Epidermal melanocyte (primary cell): ENCODE measurements at regions not wholly inside any gene's neighbourhood (a gene's known extent, or its start where the extent isn't known, plus 50 kb on each side); places are given as distances from the start of the nearest gene placed in this dataset.

Experiments used
- DNase-seq: peaks from one replicate; pipeline ENCODE4 v3.0.0; 2011; ENCODE audit warnings: low spot score; ENCODE audit not compliant: insufficient read length

DNA sequence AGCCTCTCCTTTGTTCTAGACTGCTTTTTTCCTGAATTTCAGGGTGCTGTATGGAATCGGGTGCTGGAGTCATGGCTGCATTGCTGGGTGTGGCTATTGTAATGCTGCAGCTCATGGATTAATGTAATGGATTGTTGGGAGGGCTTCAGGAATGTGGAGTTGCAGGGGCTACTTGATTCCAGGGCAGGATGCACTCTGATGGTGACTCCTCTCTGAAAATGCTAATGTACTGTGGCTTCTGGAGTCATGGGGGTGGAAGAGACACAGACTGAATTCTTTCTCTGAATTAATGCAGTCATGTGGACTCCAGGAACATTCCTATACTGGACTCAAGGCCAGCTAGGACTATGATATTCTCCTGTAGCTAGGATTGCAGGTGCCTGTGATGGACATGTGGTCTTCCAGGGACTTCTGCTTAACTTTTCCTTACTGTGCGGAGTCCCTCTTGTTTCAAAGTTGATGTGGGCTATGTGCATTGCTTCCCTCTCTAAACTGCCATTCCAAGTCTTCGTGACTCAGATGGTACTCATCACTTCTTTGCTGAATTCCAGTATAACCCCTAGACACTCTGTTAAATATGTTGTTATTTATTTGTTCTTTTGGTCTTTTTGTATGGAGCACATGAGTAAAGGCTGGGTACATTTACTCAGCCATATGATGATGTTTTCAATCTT lies 396.2 kb downstream of the KCTD16 start:
- DNase-seq, result no peak

GRCh38 chr5:144549580-144549979 lies 378.9 kb downstream of the KCTD16 start:
- no peak for DNase-seq

DNA sequence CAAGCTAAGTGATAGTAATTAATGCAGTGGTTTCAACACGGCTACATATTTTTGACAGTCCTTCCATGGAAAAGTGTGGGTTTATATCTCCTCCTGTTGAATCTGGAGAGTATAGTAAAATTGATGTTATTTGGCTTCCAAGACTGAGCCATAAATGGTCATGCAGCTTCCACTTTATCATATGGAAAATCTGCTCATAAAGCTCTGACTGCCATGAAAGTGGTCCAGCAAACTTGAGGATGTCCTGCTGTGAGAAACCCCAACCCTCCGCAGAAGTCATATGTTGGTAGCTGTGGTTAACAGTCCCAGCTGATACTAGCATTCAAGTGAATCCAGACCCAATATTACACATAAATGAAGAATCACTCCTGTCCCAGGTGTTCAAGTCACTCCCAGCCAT lies 378.3 kb downstream of the KCTD16 start:
- no peak for DNase-seq

DNA sequence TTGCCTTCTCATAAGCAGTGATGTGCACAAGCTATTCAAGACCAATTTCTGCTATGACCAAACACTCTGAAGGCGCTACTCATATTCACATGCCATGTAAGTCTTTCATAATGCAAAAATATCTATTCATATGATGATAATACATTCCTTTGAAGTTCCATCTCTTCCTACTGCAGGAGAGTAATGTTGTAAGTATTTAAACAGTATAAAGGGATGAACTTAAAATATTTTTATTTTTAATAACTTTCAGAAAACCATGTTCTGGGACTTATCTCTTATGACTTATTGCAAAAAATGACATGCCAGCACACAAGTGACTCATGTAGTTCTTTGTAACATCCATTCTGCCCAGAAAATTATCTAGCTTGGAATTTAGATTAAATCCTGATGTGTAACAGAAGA lies 376.4 kb downstream of the KCTD16 start:
- no peak for DNase-seq

- DNase-seq, result no peak
Observed at GRCh38 chr5:144538845-144539244, 368.2 kb downstream of the KCTD16 start.
